ENCODE measurements at regions not wholly inside any gene's neighbourhood (a gene's known extent, or its start where the extent isn't known, plus 50 kb on each side); places are given as distances from the start of the nearest gene placed in this dataset.

DNA sequence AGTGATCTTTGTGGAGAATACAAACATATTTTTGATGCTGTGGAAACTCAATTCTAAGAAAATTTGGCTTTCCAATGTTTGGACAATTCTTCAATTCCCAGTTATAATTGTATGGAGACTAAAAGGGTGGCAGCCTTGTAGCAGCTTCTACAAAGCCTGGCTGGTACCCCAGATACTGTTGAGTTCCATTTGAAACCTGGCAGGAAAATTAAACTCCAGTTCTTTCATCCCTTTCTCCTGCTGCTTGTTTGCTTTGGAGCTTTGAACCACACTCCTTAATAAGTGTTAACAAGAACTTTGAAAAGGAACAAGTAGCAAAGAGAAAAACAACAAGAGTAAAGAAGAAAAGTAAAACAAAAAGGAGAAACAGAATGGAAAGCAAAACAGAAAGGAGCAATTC is 172.6 kb upstream of the ADAMTS5 start:
- Histone ChIP-seq H3K9me3 (ENCODE audit: insufficient read depth, low read depth, low read length) (no peaks in the 10 kb centered on the region), H3K4me1 (ENCODE audit: insufficient read depth, low read length) (no peaks in the 10 kb centered on the region), H3K36me3 (ENCODE audit: insufficient read depth, low read length) (no peaks in the 10 kb centered on the region), H3K79me2 (ENCODE audit: insufficient read depth, low read length) (no peaks in the 10 kb centered on the region), H3K27ac (ENCODE audit: low read depth, low read length) (no peak overlapping the region), H3K9ac (ENCODE audit: low read length) (no peak overlapping the region), H2AFZ (ENCODE audit: low read depth, low read length) (no peak overlapping the region), H3K4me2 (ENCODE audit: low read length) (no peak overlapping the region), H3K27me3 (ENCODE audit: insufficient read depth, low read length) (no peaks in the 10 kb centered on the region), H4K20me1 (ENCODE audit: insufficient read depth, low read length) (no peaks in the 10 kb centered on the region), H3K4me3 (ENCODE audit: insufficient read depth, low read depth, low read length) (no peak overlapping the region)
- TF ChIP-seq CTCF (IDR thresholded peaks at IDR 0.05; ENCODE audit: insufficient read depth, low read depth, low read length), result no peak
- no peak for TF ChIP-seq EZH2 (IDR thresholded peaks at IDR 0.05; ENCODE audit: insufficient read depth, low read length)
- no peaks in the 10 kb centered on the region for H3K9me3 Mint-ChIP-seq (ENCODE audit: unreplicated experiment)
- H3K27me3 Mint-ChIP-seq (ENCODE audit: low read depth, unreplicated experiment), result no peaks in the 10 kb centered on the region
- H3K36me3 Mint-ChIP-seq (ENCODE audit: low read depth, unreplicated experiment), result no peaks in the 10 kb centered on the region
- no peaks in the 10 kb centered on the region for H3K4me1 Mint-ChIP-seq (ENCODE audit: low read depth, unreplicated experiment)
- DNase-seq (ENCODE audit: low read depth) (no peak), FAIRE-seq (no peak)
- H3K27ac Mint-ChIP-seq (ENCODE audit: unreplicated experiment), result no peak overlapping the region
- H3K4me3 Mint-ChIP-seq (ENCODE audit: unreplicated experiment), result no peak overlapping the region

DNA sequence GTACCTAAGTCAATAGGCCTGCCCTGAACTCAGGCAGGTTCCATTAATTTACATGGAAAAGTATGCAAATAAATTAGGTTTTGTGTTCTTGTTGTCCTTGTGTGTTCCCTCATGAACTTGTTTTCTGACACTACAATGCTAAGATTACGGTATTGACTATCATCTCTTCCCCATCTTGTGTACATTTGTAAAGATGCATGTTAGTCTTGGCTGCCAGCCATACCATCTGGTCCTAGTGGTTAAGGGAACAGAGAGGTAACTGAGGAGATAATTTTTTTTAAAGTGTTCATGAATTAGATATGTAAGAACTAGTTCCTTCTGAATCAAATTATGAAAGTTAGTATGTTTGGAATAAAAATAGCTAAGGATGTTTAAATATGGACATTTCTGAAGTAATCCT is 167.6 kb upstream of the ADAMTS5 start:
- H3K4me3 ChIP-seq (ENCODE audit: insufficient read depth, low read depth, low read length), result no peak overlapping the region
- H3K4me2 ChIP-seq (ENCODE audit: low read length), result no peak overlapping the region
- no peak for DNase-seq (ENCODE audit: low read depth)
- Mint-ChIP-seq H3K36me3 (ENCODE audit: low read depth, unreplicated experiment) (no peaks in the 10 kb centered on the region), H3K27ac (ENCODE audit: unreplicated experiment) (no peak overlapping the region), H3K4me3 (ENCODE audit: unreplicated experiment) (no peak overlapping the region), H3K4me1 (ENCODE audit: low read depth, unreplicated experiment) (peaks cover 7% of the 10 kb centered on the region), H3K27me3 (ENCODE audit: low read depth, unreplicated experiment) (no peaks in the 10 kb centered on the region), H3K9me3 (ENCODE audit: unreplicated experiment) (no peaks in the 10 kb centered on the region)
- no peak overlapping the region for H3K27ac ChIP-seq (ENCODE audit: low read depth, low read length)
- FAIRE-seq, result no peak
- H4K20me1 ChIP-seq (ENCODE audit: insufficient read depth, low read length), result no peaks in the 10 kb centered on the region
- H3K9ac ChIP-seq (ENCODE audit: low read length), result no peak overlapping the region
- H2AFZ ChIP-seq (ENCODE audit: low read depth, low read length), result no peak overlapping the region
- no peaks in the 10 kb centered on the region for H3K36me3 ChIP-seq (ENCODE audit: insufficient read depth, low read length)
- TF ChIP-seq CTCF (IDR thresholded peaks at IDR 0.05; ENCODE audit: insufficient read depth, low read depth, low read length) (no peak), EZH2 (IDR thresholded peaks at IDR 0.05; ENCODE audit: insufficient read depth, low read length) (no peak)
- H3K79me2 ChIP-seq (ENCODE audit: insufficient read depth, low read length), result no peaks in the 10 kb centered on the region
- H3K4me1 ChIP-seq (ENCODE audit: insufficient read depth, low read length), result no peaks in the 10 kb centered on the region
- H3K27me3 ChIP-seq (ENCODE audit: insufficient read depth, low read length), result no peaks in the 10 kb centered on the region
- H3K9me3 ChIP-seq (ENCODE audit: insufficient read depth, low read depth, low read length), result no peaks in the 10 kb centered on the region

DNA sequence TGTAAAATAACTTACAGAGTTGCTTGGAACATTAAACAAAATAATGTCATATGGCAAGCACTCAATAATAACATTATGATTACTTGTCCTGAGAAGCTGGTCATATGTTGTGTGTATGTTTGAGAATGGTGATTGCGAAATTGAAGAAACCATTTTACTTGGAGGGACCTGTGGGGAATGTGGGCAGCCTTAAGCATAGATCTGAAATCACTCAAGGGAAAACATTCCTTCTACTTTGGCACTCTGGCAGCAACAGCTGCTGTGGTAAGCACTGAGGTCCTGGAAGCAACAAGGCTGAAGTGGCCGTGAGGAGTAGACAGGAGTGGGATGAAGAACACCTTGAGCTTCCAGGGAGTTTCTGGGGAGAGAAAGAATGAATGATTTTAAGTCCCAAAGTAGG is 165.4 kb upstream of the ADAMTS5 start:
- Mint-ChIP-seq H3K27ac (ENCODE audit: unreplicated experiment) (peak overlapping the region; percentile 34), H3K4me1 (ENCODE audit: low read depth, unreplicated experiment) (peaks cover 13% of the 10 kb centered on the region)

More for the DNA sequence above, 165.4 kb upstream of the ADAMTS5 start:
- no peaks in the 10 kb centered on the region for H3K9me3 ChIP-seq (ENCODE audit: insufficient read depth, low read depth, low read length)
- Mint-ChIP-seq H3K36me3 (ENCODE audit: low read depth, unreplicated experiment) (no peaks in the 10 kb centered on the region), H3K4me3 (ENCODE audit: unreplicated experiment) (no peak overlapping the region), H3K9me3 (ENCODE audit: unreplicated experiment) (no peaks in the 10 kb centered on the region), H3K27me3 (ENCODE audit: low read depth, unreplicated experiment) (no peaks in the 10 kb centered on the region)
- no peak overlapping the region for H3K4me2 ChIP-seq (ENCODE audit: low read length)
- no peak for FAIRE-seq
- DNase-seq (ENCODE audit: low read depth), result peak; percentile 16
- H3K27me3 ChIP-seq (ENCODE audit: insufficient read depth, low read length), result no peaks in the 10 kb centered on the region
- H3K79me2 ChIP-seq (ENCODE audit: insufficient read depth, low read length), result no peaks in the 10 kb centered on the region
- H3K9ac ChIP-seq (ENCODE audit: low read length), result no peak overlapping the region
- no peak for TF ChIP-seq CTCF (IDR thresholded peaks at IDR 0.05; ENCODE audit: insufficient read depth, low read depth, low read length)
- H3K27ac ChIP-seq (ENCODE audit: low read depth, low read length), result no peak overlapping the region
- H3K4me3 ChIP-seq (ENCODE audit: insufficient read depth, low read depth, low read length), result no peak overlapping the region
- no peak overlapping the region for H2AFZ ChIP-seq (ENCODE audit: low read depth, low read length)
- no peaks in the 10 kb centered on the region for H4K20me1 ChIP-seq (ENCODE audit: insufficient read depth, low read length)
- H3K36me3 ChIP-seq (ENCODE audit: insufficient read depth, low read length), result no peaks in the 10 kb centered on the region
- H3K4me1 ChIP-seq (ENCODE audit: insufficient read depth, low read length), result no peaks in the 10 kb centered on the region
